H1 (cell line): ENCODE measurements at regions not wholly inside any gene's neighbourhood (a gene's known extent, or its start where the extent isn't known, plus 50 kb on each side); places are given as distances from the start of the nearest gene placed in this dataset.

Experiments
- CTCF ChIA-PET: fragments of 300-600 bp; sonication (Branson Sonifier 250); formaldehyde crosslinking; loops from one replicate; lab custom pipeline; 2021; ENCODE audit not compliant: partially characterized antibody; lab: Charles Lee
- POLR2A ChIA-PET: fragments of 300-600 bp; sonication (Branson Sonifier 250); formaldehyde crosslinking; loops from one replicate; lab custom pipeline; 2021; ENCODE audit warnings: inconsistent platforms; ENCODE audit not compliant: partially characterized antibody; lab: Charles Lee
- DNase-seq, 2 experiments: peaks; one replicate each; pipeline versions ENCODE4 v3.0.0 to v3.0.0-alpha.2; 2010 to 2022; ENCODE audit warnings: low spot score in 2 of 2, low read depth in 1 of 2, mixed read lengths in 1 of 2
- FAIRE-seq: peaks from 2 replicates; lab custom pipeline; 2011; peaks lifted over from hg19 to GRCh38; lab: Jason Lieb, UNC
- H2AFZ ChIP-seq: 2 replicates; pipeline ENCODE4 v1.8.1; 2012; ENCODE audit warnings: low read length, inconsistent platforms
- H2AK5ac ChIP-seq: 2 replicates; pipeline ENCODE4 v1.6.1; 2013; ENCODE audit warnings: low read depth, low read length
- H2BK120ac ChIP-seq: replicated peaks from 2 replicates; pipeline ENCODE3; 2013; ENCODE audit warnings: low read depth, low read length, inconsistent platforms
- H2BK12ac ChIP-seq: 2 replicates; pipeline ENCODE4 v1.6.1; 2013; ENCODE audit warnings: low read depth, low read length
- H2BK15ac ChIP-seq: 2 replicates; pipeline ENCODE4 v1.6.1; 2013; ENCODE audit warnings: low read length
- H2BK20ac ChIP-seq: 2 replicates; pipeline ENCODE4 v1.6.1; 2013; ENCODE audit warnings: low read length
- H2BK5ac ChIP-seq: 2 replicates; pipeline ENCODE4 v1.6.1; 2013; ENCODE audit warnings: low read depth, low read length
- H3K14ac ChIP-seq: 2 replicates; pipeline ENCODE4 v1.6.1; 2013; ENCODE audit warnings: inconsistent platforms; ENCODE audit not compliant: insufficient read length
- H3K18ac ChIP-seq: 2 replicates; pipeline ENCODE4 v1.6.1; 2013; ENCODE audit warnings: low read length; ENCODE audit errors: extremely low read depth
- H3K23ac ChIP-seq: 2 replicates; pipeline ENCODE4 v1.6.1; 2013; ENCODE audit warnings: inconsistent platforms; ENCODE audit not compliant: insufficient read length
- H3K23me2 ChIP-seq: 2 replicates; pipeline ENCODE4 v1.6.1; 2013; ENCODE audit warnings: low read depth, low read length
- H3K27ac ChIP-seq: 2 replicates; pipeline ENCODE4 v1.6.1; 2011; ENCODE audit warnings: low read depth, low read length, inconsistent platforms
- H3K27me3 ChIP-seq, 4 experiments: replicated peaks in 1 of 4; 1 replicate in 1 of 4; 2 replicates in 3 of 4; pipeline versions ENCODE4 v1.6.1 to v1.8.1; 2011 to 2013; ENCODE audit warnings: low read length in 3 of 4, mild to moderate bottlenecking in 3 of 4, inconsistent platforms in 2 of 4, mixed read lengths in 2 of 4, moderate library complexity in 1 of 4; ENCODE audit not compliant: control insufficient read depth in 3 of 4, insufficient read depth in 3 of 4; ENCODE audit errors: extremely low read depth in 1 of 4
- H3K36me3 ChIP-seq, 4 experiments: 2 replicates each; pipeline versions ENCODE4 v1.6.1 to v1.8.1; 2011 to 2013; ENCODE audit warnings: mild to moderate bottlenecking in 4 of 4, low read length in 3 of 4, moderate library complexity in 2 of 4, control low read depth in 1 of 4, inconsistent platforms in 1 of 4; ENCODE audit not compliant: insufficient read depth in 4 of 4, control insufficient read depth in 2 of 4
- H3K4ac ChIP-seq: replicated peaks from 2 replicates; pipeline ENCODE3; 2013; ENCODE audit warnings: low read length, low read depth, mixed read lengths, inconsistent platforms; ENCODE audit not compliant: insufficient read length
- H3K4me1 ChIP-seq, 4 experiments: replicated peaks in 1 of 4; 1 replicate in 1 of 4; 2 replicates in 3 of 4; pipeline versions ENCODE4 v1.6.1 to v1.8.1; 2011 to 2013; ENCODE audit warnings: low read length in 3 of 4, inconsistent platforms in 2 of 4, mixed read lengths in 1 of 4; ENCODE audit not compliant: insufficient read depth in 4 of 4, control insufficient read depth in 3 of 4
- H3K4me2 ChIP-seq, 2 experiments: 2 replicates each; pipeline versions ENCODE4 v1.6.1 to v1.8.1; 2011 to 2013; ENCODE audit warnings: low read depth in 2 of 2, low read length in 2 of 2, control low read depth in 1 of 2, inconsistent platforms in 1 of 2, mild to moderate bottlenecking in 1 of 2; ENCODE audit not compliant: insufficient read depth in 1 of 2
- H3K4me3 ChIP-seq, 4 experiments: fragments of 200-600, 300-600 bp in 1 of 4; sonication (generic), shearing (Covaris generic), sonication (Bioruptor Twin) in 1 of 4; 2 replicates each; pipeline versions ENCODE4 v1.5.1 to v1.8.1; 2011 to 2016; ENCODE audit warnings: low read length in 4 of 4, low read depth in 3 of 4, control low read depth in 2 of 4, inconsistent platforms in 2 of 4, mild to moderate bottlenecking in 2 of 4, mixed read lengths in 1 of 4, moderate library complexity in 1 of 4; ENCODE audit not compliant: insufficient read depth in 2 of 4; ENCODE audit errors: extremely low read depth in 1 of 4
- H3K56ac ChIP-seq: replicated peaks from 2 replicates; pipeline ENCODE3; 2013; ENCODE audit warnings: low read depth, mild to moderate bottlenecking, mixed read lengths, low read length, inconsistent platforms; ENCODE audit not compliant: insufficient read length
- H3K79me1 ChIP-seq: 2 replicates; pipeline ENCODE4 v1.6.1; 2013; ENCODE audit warnings: low read depth, low read length, control low read depth
- H3K79me2 ChIP-seq, 2 experiments: 2 replicates each; pipeline versions ENCODE4 v1.6.1 to v1.8.1; 2012 to 2013; ENCODE audit warnings: low read length in 2 of 2, mild to moderate bottlenecking in 2 of 2, inconsistent platforms in 1 of 2; ENCODE audit not compliant: insufficient read depth in 2 of 2, control insufficient read depth in 1 of 2
- H3K9ac ChIP-seq, 4 experiments: replicated peaks in 1 of 4; 1 replicate in 1 of 4; 2 replicates in 3 of 4; pipeline versions ENCODE4 v1.6.1 to v1.8.1; 2011 to 2013; ENCODE audit warnings: low read depth in 3 of 4, low read length in 3 of 4, control low read depth in 2 of 4, mild to moderate bottlenecking in 2 of 4, moderate library complexity in 2 of 4, inconsistent platforms in 1 of 4; ENCODE audit errors: extremely low read depth in 1 of 4
- H3K9me3 ChIP-seq, 2 experiments: 2 replicates each; pipeline versions ENCODE4 v1.6.1 to v1.8.1; 2012 to 2013; ENCODE audit warnings: mild to moderate bottlenecking in 2 of 2, moderate library complexity in 2 of 2, control low read depth in 1 of 2, inconsistent platforms in 1 of 2, low read depth in 1 of 2, low read length in 1 of 2, mixed read lengths in 1 of 2; ENCODE audit not compliant: insufficient read depth in 2 of 2
- H4K20me1 ChIP-seq, 2 experiments: replicated peaks in 1 of 2; 2 replicates each; pipeline versions ENCODE3 to v1.8.1; 2011 to 2013; ENCODE audit warnings: inconsistent platforms in 2 of 2, low read length in 2 of 2, mild to moderate bottlenecking in 1 of 2; ENCODE audit not compliant: insufficient read depth in 2 of 2, control insufficient read depth in 1 of 2
- H4K5ac ChIP-seq: 2 replicates; pipeline ENCODE4 v1.6.1; 2013; ENCODE audit warnings: low read length, low read depth, mixed read lengths, inconsistent platforms; ENCODE audit not compliant: insufficient read length
- H4K8ac ChIP-seq: 2 replicates; pipeline ENCODE4 v1.8.0; 2013; ENCODE audit warnings: mild to moderate bottlenecking, moderate library complexity, low read length, inconsistent platforms; ENCODE audit not compliant: insufficient read depth; ENCODE audit errors: extremely low read depth
- H4K91ac ChIP-seq: replicated peaks from 2 replicates; pipeline ENCODE3; 2013; ENCODE audit warnings: low read length, mixed read lengths, inconsistent platforms; ENCODE audit not compliant: insufficient read length
- CREB1 ChIP-seq: IDR thresholded peaks from 2 replicates; pipeline ENCODE4 v1.6.1; 2012; ENCODE audit warnings: inconsistent platforms
- FOSL1 ChIP-seq: IDR thresholded peaks from 2 replicates; pipeline ENCODE4 v1.6.1; 2011; ENCODE audit warnings: mild to moderate bottlenecking, low read depth, low read length, moderate library complexity; ENCODE audit not compliant: insufficient read depth
- POU5F1 ChIP-seq: IDR thresholded peaks from 2 replicates; pipeline ENCODE4 v1.6.1; 2011; ENCODE audit warnings: low read depth, mild to moderate bottlenecking, low read length, moderate library complexity
- RNF2 ChIP-seq: fragments of 200-900, 300-1000 bp; sonication (generic); IDR thresholded peaks from 2 replicates; pipeline ENCODE4 v1.7.1; 2016; ENCODE audit warnings: borderline replicate concordance, low read depth, mild to moderate bottlenecking, antibody characterized with exemption, low read length; ENCODE audit not compliant: poor library complexity, severe bottlenecking; ENCODE audit errors: missing control alignments
- SRF ChIP-seq: IDR thresholded peaks from 2 replicates; pipeline ENCODE4 v1.6.1; 2011; ENCODE audit warnings: mild to moderate bottlenecking, low read depth, low read length, moderate library complexity
- SUZ12 ChIP-seq: fragments of 200-600 bp; sonication (generic); IDR thresholded peaks from 2 replicates; pipeline ENCODE4 v1.6.1; 2012; ENCODE audit warnings: mild to moderate bottlenecking, inconsistent platforms, low read length, moderate library complexity, mixed read lengths
- WGBS, 2 experiments: shearing (Covaris generic) in 1 of 2; methylation state at CpG; one replicate each; pipeline versions ENCODE4 v1.1.6 to v1.1.7; 2013 to 2015; ENCODE audit warnings: low lambda C conversion rate in 2 of 2, mixed read lengths in 2 of 2, inconsistent platforms in 1 of 2, low coverage in 1 of 2, missing lambda C conversion rate in 1 of 2; ENCODE audit not compliant: insufficient replicate concordance in 2 of 2, insufficient coverage in 1 of 2, insufficient read length in 1 of 2; ENCODE audit errors: extremely low coverage in 1 of 2, missing lambda C conversion rate in 1 of 2; 5-methylcytosine and 5-hydroxymethylcytosine counted together

DNA sequence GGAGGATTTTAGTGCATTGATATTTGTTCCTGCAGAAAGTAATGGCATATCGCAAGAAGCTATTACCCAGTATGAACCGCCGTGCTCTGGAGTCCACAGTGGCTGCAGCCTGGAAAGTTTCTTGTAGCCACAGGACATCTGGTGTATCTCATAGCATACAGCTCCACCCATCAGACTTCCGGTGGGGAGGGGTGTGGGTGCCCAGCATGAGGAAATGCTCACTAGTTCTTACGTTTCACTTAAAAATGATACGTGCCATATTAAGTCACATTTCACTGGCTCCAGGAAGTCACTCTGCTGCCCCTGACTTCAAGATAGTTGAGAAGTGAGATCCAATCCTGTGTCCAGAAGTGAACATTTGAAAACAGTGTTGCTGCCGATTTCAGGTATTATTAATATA is 990.4 kb downstream of the GBE1 start:
- Histone ChIP-seq H2BK5ac (no peak overlapping the region), H3K36me3 (no peaks in the 10 kb centered on the region), H3K4me1 (no peaks in the 10 kb centered on the region), H2AK5ac (no peak overlapping the region), H3K23ac (no peak overlapping the region), H2BK120ac (no peak overlapping the region), H2BK20ac (no peak overlapping the region), H4K20me1 (no peaks in the 10 kb centered on the region), H4K91ac (no peak overlapping the region), H2BK15ac (no peak overlapping the region), H3K4me3 (no peak overlapping the region), H3K14ac (no peak overlapping the region), H3K23me2 (no peaks in the 10 kb centered on the region)
- FAIRE-seq, result no peak
- TF ChIP-seq SUZ12 (no peak), SRF (no peak), FOSL1 (no peak), RNF2 (no peak), CREB1 (no peak), POU5F1 (no peak)
- TF ChIP-seq, all 59 proteins: peak for 0
- CTCF ChIA-PET, result no interaction called here
- Histone ChIP-seq H3K27ac (no peak overlapping the region), H3K56ac (no peak overlapping the region), H3K9ac (no peak overlapping the region), H3K18ac (no peak overlapping the region), H3K27me3 (no peaks in the 10 kb centered on the region), H3K79me1 (no peaks in the 10 kb centered on the region), H4K8ac (no peak overlapping the region), H3K9me3 (no peaks in the 10 kb centered on the region), H4K5ac (no peak overlapping the region), H2AFZ (no peak overlapping the region), H2BK12ac (no peak overlapping the region), H3K4me2 (peak overlapping the region in 1 of 2 experiments; percentile 65; a peak in 1 of 4 replicates), H3K79me2 (no peaks in the 10 kb centered on the region), H3K4ac (no peak overlapping the region)
- no peak for DNase-seq
- WGBS, 2 experiments, result 90% methylated on average over 7 of the region's 7 CpGs; no CpG with 5 or more reads in 1 of the 2 experiments
- POLR2A ChIA-PET, result no interaction called here
